Activated CD4-positive, alpha-beta T cell treated with anti-CD3 and anti-CD28 coated beads, Interleukin-2, amount 50 U/mL, for 1 hour (primary cell): ENCODE measurements at regions not wholly inside any gene's neighbourhood (a gene's known extent, or its start where the extent isn't known, plus 50 kb on each side); places are given as distances from the start of the nearest gene placed in this dataset.

Source experiments
- DNase-seq: peaks from one replicate; pipeline ENCODE4 v3.0.0-alpha.2; 2020

GRCh38 chr7:10803720-10804119 lies 170.0 kb upstream of the PHF14 start:
- no peak for DNase-seq

GRCh38 chr7:10804770-10805169 lies 168.9 kb upstream of the PHF14 start:
- DNase-seq = no peak

GRCh38 chr7:10815546-10815945 lies 158.1 kb upstream of the PHF14 start:
- no peak for DNase-seq

- no peak for DNase-seq
Measured at GRCh38 chr7:10821156-10821555, 152.5 kb upstream of the PHF14 start.

GRCh38 chr7:10824154-10824553 lies 149.5 kb upstream of the PHF14 start:
- DNase-seq = no peak

GRCh38 chr7:10838228-10838627 lies 135.4 kb upstream of the PHF14 start:
- DNase-seq = no peak

- no peak for DNase-seq
Measured at GRCh38 chr7:10845225-10845624, 128.4 kb upstream of the PHF14 start.

GRCh38 chr7:10855583-10855982 lies 118.1 kb upstream of the PHF14 start:
- no peak for DNase-seq

- DNase-seq = no peak
Measured at GRCh38 chr7:10860516-10860915, 113.2 kb upstream of the PHF14 start.

- no peak for DNase-seq
Measured at GRCh38 chr7:10863476-10863875, 110.2 kb upstream of the PHF14 start.

- DNase-seq = no peak
Measured at GRCh38 chr7:10874666-10875065, 99.0 kb upstream of the PHF14 start.

GRCh38 chr7:10875080-10875479 lies 98.6 kb upstream of the PHF14 start:
- DNase-seq = no peak

- DNase-seq = no peak
Measured at GRCh38 chr7:10888861-10889260, 84.8 kb upstream of the PHF14 start.

- peak; percentile 13 for DNase-seq
Measured at GRCh38 chr7:10889266-10889898, 84.3 kb upstream of the PHF14 start.

GRCh38 chr7:10908600-10908999 lies 65.1 kb upstream of the PHF14 start:
- no peak for DNase-seq

- DNase-seq = no peak
Measured at GRCh38 chr7:10910447-10910846, 63.2 kb upstream of the PHF14 start.

- DNase-seq = no peak
Measured at GRCh38 chr7:10912077-10912476, 61.6 kb upstream of the PHF14 start.

- no peak for DNase-seq
Measured at GRCh38 chr7:10913457-10913856, 60.2 kb upstream of the PHF14 start.

- no peak for DNase-seq
Measured at GRCh38 chr7:10918093-10918590, 55.5 kb upstream of the PHF14 start.

GRCh38 chr7:10919923-10920322 lies 53.7 kb upstream of the PHF14 start:
- no peak for DNase-seq
